Anterior cingulate cortex (tissue), 58 donors: ENCODE measurements at regions not wholly inside any gene's neighbourhood (a gene's known extent, or its start where the extent isn't known, plus 50 kb on each side); places are given as distances from the start of the nearest gene placed in this dataset.

ENCODE experiments used
- DNase-seq, 58 donors: peaks; one replicate each; lab custom pipeline; 2025; lab: John Stamatoyannopoulos, UW

DNA sequence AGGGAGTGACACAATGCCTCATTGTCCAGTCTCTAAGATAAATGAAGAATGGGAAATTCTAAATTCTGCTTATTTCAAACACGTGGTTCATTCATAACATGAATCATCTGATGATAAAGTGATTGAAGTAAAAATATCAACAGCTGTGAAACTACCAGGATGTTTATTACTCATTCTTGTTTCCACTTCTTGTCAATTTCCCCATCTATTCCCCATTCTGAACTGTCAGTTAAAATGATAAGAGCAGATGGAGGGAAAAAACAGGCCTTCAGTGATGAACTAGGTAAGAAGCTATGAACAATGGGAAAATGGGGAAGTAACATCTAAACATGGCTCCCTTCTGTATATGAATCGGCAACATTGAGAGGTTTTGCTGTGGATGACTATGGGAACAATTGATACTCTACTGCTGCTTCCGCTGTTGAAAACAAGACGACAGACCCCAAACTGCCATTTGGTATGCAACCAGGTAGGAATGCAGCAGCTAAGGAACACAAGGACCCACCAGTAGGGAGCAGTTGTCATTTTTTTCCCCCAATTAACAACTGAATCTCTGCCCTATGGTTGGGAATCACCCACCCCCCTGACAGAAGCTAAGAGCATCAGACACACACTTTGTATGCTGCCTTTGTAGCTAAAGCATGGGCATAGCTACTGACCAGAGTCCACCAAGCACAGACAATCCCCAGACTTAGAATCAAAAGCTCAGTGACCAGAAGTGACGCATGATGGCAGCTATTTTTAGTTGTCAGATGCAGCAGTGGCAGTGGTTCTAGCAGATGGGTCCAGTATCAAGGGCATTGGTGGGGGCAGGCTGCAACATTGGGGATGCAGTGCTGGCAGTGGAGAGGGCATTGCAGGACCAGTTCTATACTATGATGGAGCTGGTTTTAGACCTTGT, 52.9 kb upstream of the ZNF366 start:
- DNase-seq = peak in 7 of 58 donors; percentile 3 to 35 (median 24)

DNA sequence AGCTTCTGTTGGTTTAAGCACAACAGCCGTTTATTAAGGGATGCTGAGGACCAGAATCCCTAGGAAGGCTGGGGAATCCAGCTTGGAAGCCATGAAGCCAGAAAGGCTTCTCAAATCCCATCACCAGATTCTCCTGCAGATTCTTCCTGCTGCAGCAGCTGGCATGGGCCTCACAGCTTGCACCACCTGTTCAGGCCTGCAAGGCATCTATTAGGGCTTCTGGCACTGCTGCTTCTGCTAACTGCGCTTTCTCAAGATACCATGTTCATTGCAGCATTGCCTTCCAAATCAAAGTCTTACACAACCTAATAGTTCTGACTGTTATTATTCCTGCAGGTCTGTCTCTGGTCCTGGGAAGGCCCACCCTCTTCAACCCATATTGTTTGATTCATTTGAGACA, 51.2 kb upstream of the ZNF366 start:
- peak in 2 of 58 donors; percentile 2 to 8 for DNase-seq

DNA sequence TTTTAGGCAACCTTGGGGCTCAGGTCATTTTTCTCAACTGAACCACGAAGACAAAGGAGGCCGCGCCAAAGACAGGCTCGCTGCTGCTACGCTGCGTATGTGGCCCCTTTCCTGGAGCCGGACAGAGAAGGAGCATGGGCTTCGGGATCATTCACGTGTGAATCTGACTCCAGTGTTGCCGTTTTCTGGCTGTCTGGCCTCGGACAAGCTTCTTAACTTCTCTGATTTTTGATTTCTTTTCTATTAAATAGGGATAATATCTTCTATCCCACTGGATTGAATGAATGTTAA, 50.8 kb upstream of the ZNF366 start:
- no peak for DNase-seq

DNA sequence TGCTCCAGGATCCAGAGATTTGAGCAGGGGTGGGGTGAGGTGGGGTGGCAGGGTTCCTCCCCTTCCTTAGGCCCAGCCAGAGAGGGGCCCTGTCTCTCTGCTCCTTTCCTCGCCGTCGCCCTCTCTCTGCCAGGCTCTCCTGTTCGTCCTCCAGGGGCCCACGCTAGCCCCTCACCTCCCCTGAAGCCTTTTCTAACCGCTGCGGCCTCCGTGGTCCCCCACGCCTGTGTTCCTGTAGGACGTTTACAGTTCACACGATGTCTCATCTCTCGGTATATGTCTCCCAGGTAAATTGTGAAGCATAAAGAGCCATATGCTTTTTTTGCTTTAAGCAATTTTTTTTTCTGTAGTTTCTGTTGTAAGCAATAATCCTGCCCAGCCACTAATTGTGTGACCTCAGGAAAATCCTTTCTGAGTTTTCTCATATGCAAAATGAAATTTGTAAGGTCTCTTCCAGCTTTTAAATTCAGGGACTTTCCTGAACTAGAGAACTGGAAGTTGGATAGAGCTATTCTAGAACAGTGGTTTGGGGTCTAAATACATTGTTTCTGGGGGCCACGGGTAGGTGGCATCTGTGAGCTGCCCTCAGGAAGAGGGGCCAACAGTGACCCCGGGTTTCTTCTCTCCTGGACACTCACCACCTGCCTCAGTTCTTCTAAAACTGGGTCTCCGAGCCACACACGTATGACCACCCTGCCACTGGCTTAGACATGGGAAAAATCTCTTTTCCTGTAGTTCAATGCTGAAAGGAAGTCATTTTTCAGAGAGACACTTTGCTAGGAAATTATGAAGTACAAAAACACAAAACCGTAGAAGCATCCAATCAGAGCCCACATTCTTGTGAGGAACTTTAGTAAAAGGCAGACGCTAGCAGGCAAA, 50.2 kb upstream of the ZNF366 start:
- no peak for DNase-seq
